ENCODE measurements at regions not wholly inside any gene's neighbourhood (a gene's known extent, or its start where the extent isn't known, plus 50 kb on each side); places are given as distances from the start of the nearest gene placed in this dataset.

DNA sequence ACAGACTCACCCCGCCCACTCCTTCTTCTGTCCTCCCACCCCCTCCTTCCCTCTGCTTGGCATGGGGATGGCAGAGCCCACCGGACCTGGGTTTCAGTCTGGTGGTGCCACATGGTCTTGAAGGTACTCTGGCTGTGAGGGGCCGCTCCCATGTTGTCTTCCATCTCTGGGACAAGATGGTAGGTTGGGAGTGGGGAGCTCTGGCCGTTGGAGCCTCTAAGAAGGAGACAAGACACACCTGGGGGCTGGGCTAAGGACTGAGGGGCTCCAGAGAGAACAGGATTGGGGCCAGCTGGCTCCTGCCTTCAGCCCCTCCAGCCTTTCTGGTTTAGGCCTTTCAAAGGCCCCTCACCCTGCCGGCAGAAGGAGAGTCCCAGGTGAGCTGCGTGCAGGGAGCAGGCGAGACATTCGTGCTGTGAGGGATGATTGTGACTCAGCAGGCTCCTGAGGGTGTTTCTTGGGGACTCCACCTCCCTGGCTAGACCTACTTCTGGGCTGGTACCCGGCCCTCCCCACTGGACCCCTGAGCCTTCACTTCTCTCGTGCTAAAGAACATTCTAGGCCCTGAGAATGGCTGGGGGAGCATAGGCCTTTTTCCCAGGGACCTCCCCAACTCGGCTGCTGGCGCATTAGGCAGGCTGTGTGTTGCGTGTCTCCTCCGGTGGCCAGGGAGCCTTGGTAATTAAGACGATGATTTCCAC lies 128.2 kb upstream of the HAAO start:
- DNase-seq (ENCODE audit: low read depth): no peak
- TF ChIP-seq POLR2A (IDR thresholded peaks at IDR 0.05; ENCODE audit: extremely low read depth, insufficient read length) (no peak), MYC (IDR thresholded peaks at IDR 0.05; ENCODE audit: low read depth, low read length) (no peak), MAX (IDR thresholded peaks at IDR 0.05; ENCODE audit: low read depth, low read length) (no peak), CTCF (IDR thresholded peaks at IDR 0.05; ENCODE audit: low read depth, low read length) (no peak)
- H3K4me3 ChIP-seq (ENCODE audit: low read depth, low read length): no peak overlapping the region

- TF ChIP-seq POLR2A (IDR thresholded peaks at IDR 0.05; ENCODE audit: extremely low read depth, insufficient read length) (no peak), CTCF (IDR thresholded peaks at IDR 0.05; ENCODE audit: low read depth, low read length) (no peak)
- no peak for DNase-seq (ENCODE audit: low read depth)
- H3K4me3 ChIP-seq (ENCODE audit: low read depth, low read length): no peak overlapping the region
Observed at GRCh38 chr2:42918671-42919318, 126.4 kb upstream of the HAAO start.

DNA sequence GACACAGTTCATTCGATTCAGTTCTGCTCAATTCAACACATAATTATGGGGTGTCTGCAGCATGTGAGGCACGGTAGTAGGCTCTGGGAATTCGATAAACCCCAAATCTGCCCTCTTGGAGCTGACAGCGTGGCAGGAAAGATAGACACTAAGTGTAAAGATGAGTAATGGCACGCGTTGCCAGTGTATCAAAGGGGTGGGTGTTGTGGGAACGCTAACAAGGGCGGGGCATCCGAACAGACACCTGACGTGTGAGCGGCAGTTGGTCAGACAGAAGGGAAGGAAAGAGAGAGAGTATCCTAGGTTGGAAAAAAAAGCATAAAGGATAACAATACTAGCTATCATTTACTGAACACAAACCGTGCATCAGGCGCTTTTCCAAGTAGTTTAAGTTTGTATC lies 125.7 kb upstream of the HAAO start:
- DNase-seq (ENCODE audit: low read depth): no peak
- TF ChIP-seq MYC (IDR thresholded peaks at IDR 0.05; ENCODE audit: low read depth, low read length) (no peak), CTCF (IDR thresholded peaks at IDR 0.05; ENCODE audit: low read depth, low read length) (no peak), MAX (IDR thresholded peaks at IDR 0.05; ENCODE audit: low read depth, low read length) (no peak), POLR2A (IDR thresholded peaks at IDR 0.05; ENCODE audit: extremely low read depth, insufficient read length) (no peak)
- no peak overlapping the region for H3K4me3 ChIP-seq (ENCODE audit: low read depth, low read length)

DNA sequence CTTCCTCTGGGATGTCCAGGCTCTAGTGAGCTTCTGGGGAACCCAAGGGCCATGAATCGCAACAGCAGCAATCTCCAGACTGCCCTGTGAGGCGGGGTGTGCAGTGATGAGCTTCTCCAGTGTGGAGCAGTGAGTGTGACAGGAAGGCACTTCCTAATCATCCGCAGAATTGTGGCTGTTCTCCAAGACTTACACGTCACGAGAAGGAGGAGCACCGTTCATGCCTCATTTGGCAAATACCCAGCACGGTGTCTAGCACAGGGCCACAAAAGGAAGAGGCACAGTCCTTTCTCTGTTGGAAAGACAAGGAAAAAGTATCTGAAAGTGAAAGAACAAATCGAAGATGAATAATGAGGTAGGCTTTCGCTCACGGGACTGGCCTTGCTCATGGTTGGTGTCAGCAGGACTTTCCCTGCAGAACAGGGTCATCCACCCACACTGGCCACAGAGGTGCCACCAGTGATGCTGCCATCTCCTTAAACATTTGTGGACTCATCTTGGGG lies 125.1 kb upstream of the HAAO start:
- no peak for DNase-seq (ENCODE audit: low read depth)
- TF ChIP-seq CTCF (IDR thresholded peaks at IDR 0.05; ENCODE audit: low read depth, low read length): no peak
- no peak for TF ChIP-seq POLR2A (IDR thresholded peaks at IDR 0.05; ENCODE audit: extremely low read depth, insufficient read length)
- no peak for TF ChIP-seq MYC (IDR thresholded peaks at IDR 0.05; ENCODE audit: low read depth, low read length)
- TF ChIP-seq MAX (IDR thresholded peaks at IDR 0.05; ENCODE audit: low read depth, low read length): no peak
- H3K4me3 ChIP-seq (ENCODE audit: low read depth, low read length): no peak overlapping the region

DNA sequence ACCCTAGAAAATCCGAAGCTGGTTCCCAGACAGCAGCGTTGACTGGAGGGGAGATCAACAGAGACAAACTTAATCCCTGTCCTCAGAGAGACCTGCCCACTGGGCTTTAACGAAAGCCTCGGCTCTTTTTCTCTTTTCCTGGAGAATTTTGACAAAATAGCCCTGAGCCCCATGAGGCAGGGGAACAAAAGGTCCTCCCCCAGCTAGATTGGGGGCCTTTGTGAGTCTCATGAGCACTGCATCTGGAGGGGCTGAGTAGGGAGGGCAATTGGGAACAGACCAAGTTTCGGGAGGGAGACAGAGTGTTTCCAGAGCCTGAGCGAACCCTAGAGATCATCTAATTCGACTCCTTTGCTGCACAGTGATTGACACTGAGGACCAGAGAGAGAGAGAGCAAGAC lies 123.9 kb upstream of the HAAO start:
- TF ChIP-seq MYC (IDR thresholded peaks at IDR 0.05; ENCODE audit: low read depth, low read length) (no peak), MAX (IDR thresholded peaks at IDR 0.05; ENCODE audit: low read depth, low read length) (no peak), POLR2A (IDR thresholded peaks at IDR 0.05; ENCODE audit: extremely low read depth, insufficient read length) (no peak), CTCF (IDR thresholded peaks at IDR 0.05; ENCODE audit: low read depth, low read length) (no peak)
- no peak for DNase-seq (ENCODE audit: low read depth)
- no peak overlapping the region for H3K4me3 ChIP-seq (ENCODE audit: low read depth, low read length)
